ENCODE measurements at regions not wholly inside any gene's neighbourhood (a gene's known extent, or its start where the extent isn't known, plus 50 kb on each side); places are given as distances from the start of the nearest gene placed in this dataset.

DNA sequence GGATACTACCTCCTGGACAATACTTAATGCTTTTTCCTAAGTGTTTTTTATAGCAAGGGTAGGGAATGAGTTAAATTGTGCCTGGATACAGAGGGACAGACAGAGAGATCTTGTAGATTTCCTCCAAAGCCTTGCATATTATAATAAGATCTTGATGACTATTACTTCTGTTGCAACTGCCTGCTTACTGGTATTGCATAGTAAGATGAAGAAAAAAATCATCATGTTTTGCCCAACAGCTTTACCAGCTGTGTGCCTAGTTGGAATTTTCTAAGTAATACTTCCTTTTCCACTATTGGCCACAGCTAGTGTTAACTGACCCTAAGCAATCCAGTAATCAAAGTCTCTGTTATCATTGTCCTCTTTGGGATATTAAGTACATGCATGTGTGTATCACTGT, 139.0 kb downstream of the DCK start:
- TF ChIP-seq, protein P1, sequence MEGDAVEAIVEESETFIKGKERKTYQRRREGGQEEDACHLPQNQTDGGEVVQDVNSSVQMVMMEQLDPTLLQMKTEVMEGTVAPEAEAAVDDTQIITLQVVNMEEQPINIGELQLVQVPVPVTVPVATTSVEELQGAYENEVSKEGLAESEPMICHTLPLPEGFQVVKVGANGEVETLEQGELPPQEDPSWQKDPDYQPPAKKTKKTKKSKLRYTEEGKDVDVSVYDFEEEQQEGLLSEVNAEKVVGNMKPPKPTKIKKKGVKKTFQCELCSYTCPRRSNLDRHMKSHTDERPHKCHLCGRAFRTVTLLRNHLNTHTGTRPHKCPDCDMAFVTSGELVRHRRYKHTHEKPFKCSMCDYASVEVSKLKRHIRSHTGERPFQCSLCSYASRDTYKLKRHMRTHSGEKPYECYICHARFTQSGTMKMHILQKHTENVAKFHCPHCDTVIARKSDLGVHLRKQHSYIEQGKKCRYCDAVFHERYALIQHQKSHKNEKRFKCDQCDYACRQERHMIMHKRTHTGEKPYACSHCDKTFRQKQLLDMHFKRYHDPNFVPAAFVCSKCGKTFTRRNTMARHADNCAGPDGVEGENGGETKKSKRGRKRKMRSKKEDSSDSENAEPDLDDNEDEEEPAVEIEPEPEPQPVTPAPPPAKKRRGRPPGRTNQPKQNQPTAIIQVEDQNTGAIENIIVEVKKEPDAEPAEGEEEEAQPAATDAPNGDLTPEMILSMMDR (IDR thresholded peaks at IDR 0.05; ENCODE audit: poor library complexity) = no peak
- no peak for TF ChIP-seq EZH2 (IDR thresholded peaks at IDR 0.05; ENCODE audit: borderline replicate concordance)
